WI38 (cell line): ENCODE measurements at regions not wholly inside any gene's neighbourhood (a gene's known extent, or its start where the extent isn't known, plus 50 kb on each side); places are given as distances from the start of the nearest gene placed in this dataset.

Source experiments
- H3K4me3 ChIP-seq: 2 replicates; pipeline ENCODE4 v1.5.1; 2011; ENCODE audit warnings: low read depth, mild to moderate bottlenecking, control low read depth, low read length
- CTCF ChIP-seq: IDR thresholded peaks from 2 replicates; pipeline ENCODE4 v1.5.1; 2012; ENCODE audit warnings: low read depth, mild to moderate bottlenecking, control low read depth, low read length

GRCh38 chr16:8258523-8258922 is 331.8 kb downstream of the TMEM114 start:
- no peak overlapping the region for H3K4me3 ChIP-seq
- TF ChIP-seq CTCF = no peak

- TF ChIP-seq CTCF = no peak
- no peak overlapping the region for H3K4me3 ChIP-seq
Observed at GRCh38 chr16:8257561-8257960, 332.8 kb downstream of the TMEM114 start.

GRCh38 chr16:8254405-8254804 is 335.9 kb downstream of the TMEM114 start:
- no peak overlapping the region for H3K4me3 ChIP-seq
- TF ChIP-seq CTCF = no peak

GRCh38 chr16:8253718-8254117 is 336.6 kb downstream of the TMEM114 start:
- no peak overlapping the region for H3K4me3 ChIP-seq
- TF ChIP-seq CTCF = no peak

GRCh38 chr16:8251727-8252126 is 338.6 kb downstream of the TMEM114 start:
- H3K4me3 ChIP-seq = no peak overlapping the region
- no peak for TF ChIP-seq CTCF

GRCh38 chr16:8251298-8251697 is 339.0 kb downstream of the TMEM114 start:
- no peak overlapping the region for H3K4me3 ChIP-seq
- no peak for TF ChIP-seq CTCF

- no peak for TF ChIP-seq CTCF
- no peak overlapping the region for H3K4me3 ChIP-seq
Observed at GRCh38 chr16:8247993-8248392, 342.3 kb downstream of the TMEM114 start.
